ENCODE measurements at regions not wholly inside any gene's neighbourhood (a gene's known extent, or its start where the extent isn't known, plus 50 kb on each side); places are given as distances from the start of the nearest gene placed in this dataset.
"Not testable (repeated sequence)": the region's sequence is repeated elsewhere in the genome, so short reads cannot be mapped to it uniquely, and the experiment has no call there.

DNA sequence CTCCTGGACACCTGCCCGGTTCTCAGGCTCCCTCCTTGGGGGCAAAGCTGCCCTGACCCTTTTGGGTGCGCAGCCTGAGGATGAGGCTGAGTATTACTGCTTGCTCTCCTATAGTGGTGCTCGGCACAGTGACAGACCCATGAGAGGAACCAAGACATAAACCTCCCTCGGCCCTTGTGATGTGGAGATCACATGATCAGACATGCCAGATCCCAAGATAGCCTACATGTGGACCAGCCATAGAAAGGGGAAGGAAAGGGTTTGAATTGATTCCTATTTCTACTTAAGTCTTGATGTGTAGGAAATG lies 125.3 kb downstream of the VPREB1 start:
- in situ Hi-C loops (cut with HindIII; ENCODE audit: low sequenced_read_pairs), result no loop called here

DNA sequence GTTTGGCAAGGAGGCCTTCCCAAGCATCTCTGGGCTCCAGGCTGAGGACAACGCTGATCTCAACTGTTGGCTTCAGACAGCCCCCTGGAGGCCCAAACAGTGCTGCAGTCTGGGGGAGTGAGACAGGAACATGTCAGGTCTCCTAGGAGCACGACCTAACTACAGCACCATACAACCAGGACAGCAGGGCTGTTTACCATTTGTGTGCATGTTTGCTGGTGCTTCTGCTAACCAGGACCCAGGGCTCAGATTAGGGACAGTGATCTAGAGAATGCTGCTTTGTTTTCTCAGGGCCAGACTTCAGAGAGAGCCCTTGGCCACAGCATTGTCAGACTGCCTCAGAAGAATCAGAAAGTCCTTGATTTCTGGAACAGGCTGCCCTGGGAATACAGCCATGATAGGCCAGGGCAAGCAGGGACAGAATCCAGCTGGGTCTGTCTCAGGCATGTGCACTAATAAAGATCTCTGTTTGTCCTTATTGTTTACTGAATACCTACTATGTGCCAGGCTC lies 126.5 kb downstream of the VPREB1 start:
- in situ Hi-C loops (cut with HindIII; ENCODE audit: low sequenced_read_pairs), result no loop called here

DNA sequence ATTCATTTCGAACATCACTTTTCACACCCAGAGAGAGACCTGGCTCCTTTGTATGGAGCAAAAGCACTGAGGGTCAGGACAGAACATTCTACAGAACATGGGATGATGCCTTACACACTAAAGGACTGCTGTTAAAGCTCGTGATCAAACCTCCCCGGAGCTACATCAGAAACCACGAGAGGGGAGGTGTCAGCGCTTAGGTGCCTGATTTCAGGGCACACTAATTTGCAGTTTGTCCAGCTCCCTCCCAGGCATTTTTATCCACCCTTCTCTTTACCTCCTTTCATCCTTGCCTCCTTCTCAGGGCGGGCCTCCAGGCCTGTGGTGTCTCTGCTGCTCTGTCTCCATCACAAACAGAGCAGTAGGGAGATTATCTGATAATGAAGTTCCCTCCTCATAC lies 127.5 kb downstream of the VPREB1 start:
- in situ Hi-C loops (cut with HindIII; ENCODE audit: low sequenced_read_pairs), result no loop called here

DNA sequence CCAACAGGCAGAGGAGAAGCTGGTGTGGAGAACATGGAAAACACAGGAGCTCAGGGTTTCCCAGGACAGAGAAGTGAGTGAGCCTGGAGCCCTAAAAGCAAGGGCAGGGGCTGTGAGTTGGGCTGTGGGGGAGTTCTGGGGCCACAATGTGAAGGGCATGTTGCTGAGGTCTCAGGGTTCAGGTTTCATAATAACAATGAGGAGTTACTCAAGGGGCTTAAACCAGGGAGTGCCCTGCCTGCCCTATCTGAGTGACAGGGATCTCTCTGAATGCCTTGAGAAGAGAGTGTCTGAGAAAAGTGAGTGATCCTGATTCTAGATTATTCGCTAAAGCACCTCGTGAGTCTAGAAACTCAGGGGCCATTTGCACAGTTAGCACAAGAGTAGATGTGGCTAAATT lies 129.6 kb downstream of the VPREB1 start:
- in situ Hi-C loops (cut with HindIII; ENCODE audit: low sequenced_read_pairs), result no loop called here

DNA sequence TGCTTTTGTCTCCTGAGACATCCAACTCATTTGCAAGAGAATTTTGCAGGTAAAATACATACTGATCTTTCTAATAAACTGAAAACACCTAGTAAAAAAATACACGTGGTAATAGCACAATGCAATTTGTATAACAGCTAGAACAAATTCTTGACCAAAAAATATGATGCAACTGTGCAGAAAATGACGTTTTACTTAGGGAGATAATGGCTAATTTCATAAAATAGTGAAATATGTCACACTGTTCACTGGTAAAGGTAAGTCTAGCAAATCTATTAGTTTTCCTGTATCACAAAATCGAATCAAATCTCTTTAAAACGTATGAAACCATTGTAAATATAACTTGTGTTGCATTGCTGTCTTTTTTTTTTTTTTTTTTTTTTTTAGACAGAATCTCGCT lies 130.0 kb downstream of the VPREB1 start:
- in situ Hi-C loops (cut with HindIII; ENCODE audit: low sequenced_read_pairs), result no loop called here

DNA sequence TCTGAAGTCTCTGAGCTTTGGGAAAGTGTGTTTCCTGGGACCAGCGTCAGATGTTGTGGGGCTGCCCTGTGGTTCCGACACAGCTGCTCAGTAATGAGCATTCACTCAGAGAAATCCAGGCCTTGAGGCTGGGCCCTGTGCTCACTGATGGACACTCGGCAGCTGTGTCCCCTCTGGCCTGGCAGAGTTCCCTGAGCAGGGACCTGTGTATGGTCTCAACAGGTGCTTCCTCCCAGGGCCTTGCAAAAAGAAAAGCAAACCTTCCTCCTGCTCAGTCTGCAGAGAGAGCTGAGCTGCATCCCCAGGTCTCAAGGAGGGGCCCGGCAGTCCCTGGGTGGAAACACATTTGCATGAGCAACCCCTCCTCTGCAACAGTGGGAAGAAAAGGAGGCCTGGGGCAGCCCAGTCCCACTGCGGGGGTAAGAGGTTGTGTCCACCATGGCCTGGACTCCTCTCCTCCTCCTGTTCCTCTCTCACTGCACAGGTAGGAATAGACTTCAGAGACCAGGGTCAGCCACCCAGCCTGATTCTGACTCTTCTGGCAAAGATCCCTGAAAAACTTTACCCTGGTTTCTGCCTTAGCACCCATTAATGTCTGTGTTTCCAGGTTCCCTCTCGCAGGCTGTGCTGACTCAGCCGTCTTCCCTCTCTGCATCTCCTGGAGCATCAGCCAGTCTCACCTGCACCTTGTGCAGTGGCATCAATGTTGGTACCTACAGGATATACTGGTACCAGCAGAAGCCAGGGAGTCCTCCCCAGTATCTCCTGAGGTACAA lies 131.2 kb downstream of the VPREB1 start:
- in situ Hi-C loops (cut with HindIII; ENCODE audit: low sequenced_read_pairs), result no loop called here

DNA sequence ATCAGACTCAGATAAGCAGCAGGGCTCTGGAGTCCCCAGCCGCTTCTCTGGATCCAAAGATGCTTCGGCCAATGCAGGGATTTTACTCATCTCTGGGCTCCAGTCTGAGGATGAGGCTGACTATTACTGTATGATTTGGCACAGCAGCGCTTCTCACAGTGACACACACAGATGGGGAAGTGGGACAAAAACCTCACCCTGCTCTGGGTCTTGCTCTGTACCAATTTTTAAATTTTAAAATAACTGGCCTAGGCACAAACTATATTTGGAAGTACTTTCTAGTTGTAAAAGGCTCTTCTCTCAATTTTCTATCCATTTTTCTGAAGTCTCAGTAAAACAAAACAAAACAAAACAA lies 131.7 kb downstream of the VPREB1 start:
- in situ Hi-C loops (cut with HindIII; ENCODE audit: low sequenced_read_pairs), result no loop called here

DNA sequence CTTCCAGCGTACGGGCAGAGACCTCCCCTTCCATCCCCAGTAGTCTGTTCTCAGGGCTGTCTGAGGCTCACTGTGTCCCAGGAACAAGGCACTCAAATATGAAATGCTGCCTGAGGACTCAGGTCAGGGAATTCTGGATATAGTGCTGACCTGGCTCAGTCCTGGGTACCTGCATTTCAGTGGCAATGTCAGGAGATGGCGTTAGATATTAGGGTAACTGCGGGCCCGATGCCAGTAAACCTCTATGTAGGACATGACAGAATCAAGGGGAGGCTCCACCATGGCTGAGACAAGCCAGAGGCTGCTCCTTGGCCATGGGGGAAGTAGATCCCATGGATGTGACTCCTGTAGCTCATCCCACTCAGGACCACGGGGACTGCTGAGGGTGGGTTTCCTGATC lies 131.7 kb downstream of the ZNF280B start:
- in situ Hi-C loops (cut with HindIII; ENCODE audit: low sequenced_read_pairs), result not testable (repeated sequence)

DNA sequence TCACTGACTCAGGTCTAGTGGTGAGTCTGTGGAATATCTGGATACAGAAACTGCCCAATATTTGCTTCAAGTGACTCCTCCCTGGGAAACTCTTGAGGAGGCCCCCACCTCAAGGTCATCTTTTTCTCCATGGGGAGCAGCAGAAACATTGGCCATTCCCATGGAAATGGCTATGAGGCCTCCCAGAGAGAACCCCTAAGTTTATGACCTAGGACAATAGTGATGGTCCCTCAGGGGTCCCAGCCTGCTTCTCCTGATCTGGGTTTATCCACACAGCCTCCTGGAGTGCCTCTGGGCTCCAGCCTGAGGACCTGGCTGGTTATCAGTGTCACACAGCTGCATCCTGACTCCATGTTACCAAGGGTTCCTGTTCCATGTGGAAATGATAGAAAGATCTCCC lies 131.2 kb downstream of the ZNF280B start:
- in situ Hi-C loops (cut with HindIII; ENCODE audit: low sequenced_read_pairs), result no loop called here

DNA sequence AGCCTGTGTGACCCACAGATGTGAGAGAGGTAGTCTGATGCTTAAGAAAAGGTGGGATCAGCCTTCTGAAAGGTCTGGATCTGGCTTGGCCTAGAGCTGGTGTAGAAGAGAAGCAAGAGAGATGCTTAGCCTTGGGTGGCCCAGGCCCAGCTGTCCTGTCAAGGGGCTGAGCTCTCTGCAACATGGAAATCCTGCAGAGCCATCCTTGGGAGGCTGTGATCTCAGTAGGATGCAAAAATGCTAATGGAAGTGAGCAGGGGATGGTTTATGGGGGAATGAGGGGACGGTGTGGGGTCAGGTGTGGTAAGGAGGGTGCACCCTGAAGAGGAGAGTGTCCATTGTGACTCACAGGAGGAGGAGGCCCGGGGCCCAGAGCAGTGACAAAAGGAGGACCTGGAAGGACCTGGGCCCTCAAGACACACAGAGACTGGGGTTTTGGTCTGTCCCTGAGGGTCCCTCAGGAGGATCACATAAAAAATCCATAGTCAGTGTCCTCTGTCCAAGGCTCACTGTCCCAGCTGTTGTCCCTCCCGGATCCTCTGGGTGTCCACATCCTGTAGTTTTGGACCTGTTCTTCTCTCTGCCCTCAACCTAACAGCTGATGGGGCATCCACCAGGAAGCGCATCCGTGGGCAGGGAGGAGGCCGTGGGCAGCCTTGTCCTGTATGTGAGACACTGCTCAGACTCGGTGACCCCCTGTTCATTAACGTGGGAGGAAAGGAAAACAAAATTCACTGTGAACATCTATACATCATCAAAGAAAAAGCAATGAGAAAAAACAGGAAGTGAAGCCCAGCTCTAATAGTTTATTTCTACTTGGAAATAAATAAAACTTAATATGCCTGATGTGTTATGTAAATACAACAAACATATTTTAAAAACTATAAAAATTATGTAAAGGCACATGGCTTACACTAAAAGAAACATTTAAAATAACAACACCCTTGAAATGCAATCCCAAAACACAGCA lies 129.8 kb downstream of the ZNF280B start:
- in situ Hi-C loops (cut with HindIII; ENCODE audit: low sequenced_read_pairs), result no loop called here

DNA sequence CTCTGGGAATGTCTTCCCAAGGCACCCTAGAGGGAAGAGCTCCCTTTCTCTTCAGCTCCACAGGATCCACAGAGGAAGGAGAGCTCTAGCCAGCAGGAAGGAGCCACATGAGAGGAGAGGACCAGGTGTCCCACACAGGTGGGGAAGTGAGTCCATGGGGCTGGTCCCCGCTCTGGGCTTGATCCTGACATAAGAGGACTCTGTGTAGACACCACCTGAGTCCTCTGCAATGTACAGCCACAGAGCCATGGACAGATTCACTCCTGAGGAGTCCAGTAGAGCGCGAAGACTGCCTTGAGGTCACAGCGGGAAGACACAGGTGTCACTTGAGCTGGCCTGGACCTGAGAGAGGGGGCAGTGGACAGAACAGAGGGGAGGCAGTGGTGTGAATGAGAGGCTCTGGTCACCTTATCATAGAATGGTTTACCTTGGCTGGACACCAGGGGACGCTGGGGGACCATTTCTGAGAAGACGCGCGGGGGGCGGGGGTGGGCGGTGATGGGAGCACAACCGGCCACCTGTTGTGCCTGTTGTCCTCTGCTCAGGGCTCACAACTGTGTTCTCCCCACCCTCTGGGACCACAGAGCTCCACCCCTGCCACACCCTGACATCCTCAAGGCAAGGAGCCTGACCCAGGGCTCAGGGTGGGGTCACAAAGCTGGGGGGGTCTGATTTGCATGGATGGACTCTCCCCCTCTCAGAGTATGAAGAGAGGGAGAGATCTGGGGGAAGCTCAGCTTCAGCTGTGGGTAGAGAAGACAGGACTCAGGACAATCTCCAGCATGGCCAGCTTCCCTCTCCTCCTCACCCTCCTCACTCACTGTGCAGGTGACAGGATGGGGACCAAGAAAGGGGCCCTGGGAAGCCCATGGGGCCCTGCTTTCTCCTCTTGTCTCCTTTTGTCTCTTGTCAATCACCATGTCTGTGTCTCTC lies 128.2 kb downstream of the ZNF280B start:
- in situ Hi-C loops (cut with HindIII; ENCODE audit: low sequenced_read_pairs), result no loop called here

DNA sequence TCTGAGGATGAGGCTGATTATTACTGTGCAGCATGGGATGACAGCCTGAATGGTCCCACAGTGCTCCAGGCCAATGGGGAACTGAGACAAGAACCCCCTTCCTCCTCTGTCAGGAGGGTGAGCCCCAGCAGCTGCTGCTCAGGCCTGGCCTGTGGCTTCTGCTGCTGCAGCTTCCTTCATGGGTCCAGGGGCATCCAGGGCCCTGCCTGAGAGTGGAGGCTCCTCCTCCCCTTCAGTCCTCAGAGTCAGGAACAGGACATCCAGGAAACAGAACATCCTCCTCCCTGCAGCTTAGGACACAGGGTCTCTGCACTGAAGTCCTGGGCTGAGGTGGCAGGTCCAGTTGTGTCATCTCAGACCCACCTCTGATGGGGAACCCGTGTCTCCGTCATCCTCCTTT lies 127.2 kb downstream of the ZNF280B start:
- in situ Hi-C loops (cut with HindIII; ENCODE audit: low sequenced_read_pairs), result not testable (repeated sequence)

DNA sequence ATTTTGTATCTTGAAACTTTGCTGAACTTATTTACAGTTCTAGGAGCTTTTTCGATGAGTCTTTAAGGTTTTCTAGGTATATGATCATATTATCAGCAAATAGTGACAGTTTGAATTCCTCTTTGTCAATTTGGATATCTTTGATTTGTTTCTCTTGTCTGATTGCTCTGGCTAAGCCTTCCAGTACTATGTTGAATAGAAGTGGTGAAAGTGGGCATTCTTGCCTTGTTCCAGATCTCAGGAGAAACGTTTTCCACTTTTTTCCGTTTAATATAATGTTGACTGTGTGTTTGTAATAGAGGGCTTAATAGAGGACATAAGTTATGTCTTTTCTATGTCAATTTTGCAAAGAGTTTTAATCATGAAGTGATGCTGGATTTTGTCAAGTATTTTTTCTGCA lies 124.3 kb downstream of the ZNF280B start:
- in situ Hi-C loops (cut with HindIII; ENCODE audit: low sequenced_read_pairs), result no loop called here

DNA sequence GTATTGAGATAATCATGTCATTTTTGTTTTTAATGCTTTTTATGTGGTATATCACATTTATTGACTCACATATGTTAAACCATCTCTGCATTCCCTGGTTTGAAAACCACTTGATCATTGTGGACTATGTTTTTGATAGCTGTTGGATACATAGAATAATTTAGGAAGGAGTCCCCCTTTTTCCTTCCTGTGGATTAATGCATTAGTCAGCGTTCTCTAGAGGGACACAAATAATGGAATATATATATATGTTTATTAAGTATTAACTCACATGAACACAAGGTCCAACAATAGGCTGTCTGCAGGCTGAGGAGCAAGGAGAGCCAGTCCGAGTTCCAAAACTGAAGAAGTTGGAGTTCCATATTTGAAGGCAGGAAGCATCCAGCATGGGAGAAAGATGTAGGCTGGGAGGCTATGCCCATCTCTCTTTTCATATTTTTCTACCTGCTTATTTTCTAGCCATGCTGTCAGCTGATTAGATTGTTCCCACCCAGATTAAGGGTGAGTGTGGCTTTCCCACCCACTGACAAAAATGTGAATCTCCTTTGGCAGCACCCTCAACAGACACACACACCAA lies 123.8 kb downstream of the ZNF280B start:
- in situ Hi-C loops (cut with HindIII; ENCODE audit: low sequenced_read_pairs), result no loop called here

DNA sequence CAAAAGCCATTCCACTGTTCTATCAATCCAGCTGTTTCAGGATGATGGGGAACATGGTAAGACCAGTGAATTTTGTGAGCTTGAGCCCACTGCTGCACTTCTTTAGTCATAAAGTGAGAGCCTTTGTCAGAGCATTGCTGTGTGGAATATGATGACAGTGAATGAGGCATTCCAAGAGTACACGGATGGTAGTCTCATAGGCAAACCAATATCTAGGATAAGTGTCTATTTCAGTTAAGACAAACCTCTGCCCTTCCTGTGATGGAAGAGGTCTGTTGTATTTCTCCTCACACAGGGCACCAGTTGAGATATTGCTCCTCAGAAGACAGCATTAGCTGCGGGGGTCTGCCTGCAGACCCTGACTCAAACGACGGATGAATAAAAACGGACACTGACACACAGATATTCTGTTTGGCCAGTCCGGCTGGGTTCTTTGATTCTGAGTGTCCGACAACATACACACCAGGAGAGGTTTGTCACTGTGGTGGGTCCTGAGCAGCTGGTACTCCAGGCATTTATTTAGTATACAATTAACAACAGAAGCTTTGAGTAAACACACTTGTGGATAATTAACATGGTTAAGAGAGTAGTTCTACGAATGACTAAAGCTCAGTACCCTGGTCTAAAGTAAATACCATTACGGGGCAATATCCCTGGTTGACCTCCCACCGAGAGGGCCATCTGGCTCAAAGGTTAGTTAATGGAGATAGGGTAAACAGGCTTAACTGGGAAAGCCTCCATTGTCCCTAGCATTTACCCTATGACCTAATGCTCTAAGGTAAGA lies 121.7 kb downstream of the ZNF280B start:
- in situ Hi-C loops (cut with HindIII; ENCODE audit: low sequenced_read_pairs), result no loop called here

DNA sequence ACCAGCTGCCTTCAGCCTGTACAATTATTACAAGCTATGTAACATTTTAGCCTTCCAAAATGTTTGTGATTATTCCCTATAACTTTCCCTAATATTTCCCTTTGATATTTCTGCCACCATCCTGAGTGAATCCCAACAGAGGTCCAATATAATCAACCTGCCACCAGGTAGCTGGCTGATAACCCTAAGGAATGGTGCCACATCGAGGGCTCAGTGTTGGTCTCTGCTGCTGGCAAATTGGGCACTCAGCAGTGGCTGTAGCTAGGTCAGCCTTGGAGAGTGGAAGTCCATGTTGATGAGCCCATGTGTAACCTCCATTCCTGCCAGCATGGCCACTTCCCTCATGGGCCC lies 121.2 kb downstream of the ZNF280B start:
- in situ Hi-C loops (cut with HindIII; ENCODE audit: low sequenced_read_pairs), result no loop called here

DNA sequence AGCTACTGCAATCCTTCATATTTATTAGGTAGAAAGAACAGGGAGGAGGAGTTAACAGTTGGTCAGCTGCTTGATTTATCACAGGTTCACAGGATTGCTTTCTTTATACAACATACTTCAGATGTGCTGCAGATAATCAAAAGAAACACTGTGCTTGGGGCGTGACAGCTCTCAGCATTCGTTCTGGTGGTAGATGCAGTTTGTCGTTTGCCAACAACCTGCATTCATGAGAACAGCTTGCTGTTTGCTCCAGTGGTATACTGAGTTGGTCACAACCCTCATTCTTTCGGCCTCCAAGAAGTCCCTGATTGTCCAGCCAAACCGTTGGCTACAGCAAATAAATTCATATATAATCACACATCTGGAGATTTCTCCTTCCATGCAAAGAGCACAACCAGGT lies 120.5 kb downstream of the ZNF280B start:
- in situ Hi-C loops (cut with HindIII; ENCODE audit: low sequenced_read_pairs), result no loop called here

DNA sequence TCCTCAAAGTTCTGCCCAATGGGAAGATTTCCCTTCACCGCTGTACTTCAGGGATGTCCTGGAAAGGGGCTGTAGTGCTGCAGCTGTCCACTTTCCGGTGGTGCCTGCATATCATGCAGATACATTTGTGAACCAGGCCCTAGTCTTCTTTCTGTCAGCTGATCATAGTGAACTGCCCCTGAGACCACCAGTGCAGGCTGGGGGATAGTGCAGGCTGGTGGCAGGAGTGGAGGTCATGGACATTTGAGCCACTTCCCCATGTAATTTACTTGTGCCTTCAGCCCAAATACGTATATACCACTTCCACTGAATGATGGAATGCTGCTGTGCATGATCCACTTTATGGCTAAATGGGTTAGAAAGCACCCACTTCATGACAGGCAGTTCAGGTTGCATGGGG lies 120.0 kb downstream of the ZNF280B start:
- in situ Hi-C loops (cut with HindIII; ENCODE audit: low sequenced_read_pairs), result no loop called here

DNA sequence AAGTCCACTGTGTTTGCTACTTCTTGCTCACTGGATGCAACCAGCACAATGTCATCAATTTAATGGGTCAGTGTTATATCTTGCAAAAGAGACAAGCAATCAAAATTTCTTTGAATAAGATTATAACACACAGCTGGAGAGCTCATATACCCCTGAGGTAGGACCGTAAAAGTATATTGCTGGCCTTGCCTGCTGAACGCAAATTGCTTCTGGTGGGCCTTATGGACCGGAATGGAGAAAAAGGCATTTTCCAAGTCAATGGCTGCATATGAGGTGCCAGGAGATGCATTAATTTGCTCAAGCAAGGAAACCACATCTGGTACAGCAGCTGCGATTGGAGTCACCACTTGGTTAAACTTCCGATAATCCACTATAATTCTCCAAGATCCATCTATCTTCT lies 119.1 kb downstream of the ZNF280B start:
- in situ Hi-C loops (cut with HindIII; ENCODE audit: low sequenced_read_pairs), result no loop called here

DNA sequence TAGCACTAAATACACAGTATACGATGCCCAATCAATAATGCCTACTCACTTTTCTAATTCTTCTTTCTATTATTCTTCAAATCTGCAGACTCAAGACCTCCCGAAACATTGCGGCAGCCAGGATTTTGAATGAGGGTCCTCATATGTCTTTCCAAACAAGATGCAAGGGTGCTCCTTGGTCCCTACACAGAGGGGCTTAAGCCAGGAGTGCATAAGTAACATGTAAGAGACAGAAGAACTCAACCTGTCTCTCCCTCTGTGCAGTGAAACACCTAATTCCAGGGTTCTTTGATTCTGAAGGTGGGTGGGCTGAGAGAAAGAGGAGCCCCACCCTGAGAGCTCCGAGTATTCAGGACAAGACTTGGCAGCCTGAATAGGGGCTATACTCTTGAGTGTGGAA lies 117.6 kb downstream of the ZNF280B start:
- in situ Hi-C loops (cut with HindIII; ENCODE audit: low sequenced_read_pairs), result no loop called here

Measured in DLD1 (cell line).